Glomerular visceral epithelial cell (primary cell): ENCODE measurements at regions not wholly inside any gene's neighbourhood (a gene's known extent, or its start where the extent isn't known, plus 50 kb on each side); places are given as distances from the start of the nearest gene placed in this dataset.
"Not testable (repeated sequence)": the region's sequence is repeated elsewhere in the genome, so short reads cannot be mapped to it uniquely, and the experiment has no call there.

Experiments used
- DNase-seq: peaks from one replicate; pipeline ENCODE4 v3.0.0-alpha.2; 2016; ENCODE audit errors: extremely low spot score

DNA sequence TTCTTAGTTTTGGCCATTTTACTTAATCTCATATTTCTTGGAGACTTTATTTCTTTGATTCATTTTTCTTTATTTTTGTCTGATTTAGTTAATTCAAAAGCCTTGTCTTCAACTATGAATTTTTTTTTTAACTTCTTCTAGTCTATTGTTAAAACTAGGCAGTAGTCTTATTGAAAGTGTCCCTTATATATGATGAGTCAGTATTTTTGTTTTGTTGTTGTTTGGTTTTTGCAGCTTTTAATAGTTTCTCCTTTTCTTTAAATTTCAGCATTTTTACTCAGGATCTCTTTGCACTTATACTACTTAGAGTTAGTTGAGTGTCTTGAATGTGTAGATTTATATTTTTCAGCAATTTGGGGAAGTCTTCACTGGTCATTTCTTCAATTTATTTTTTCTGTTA lies 758.5 kb upstream of the CDH8 start:
- no peak for DNase-seq

DNA sequence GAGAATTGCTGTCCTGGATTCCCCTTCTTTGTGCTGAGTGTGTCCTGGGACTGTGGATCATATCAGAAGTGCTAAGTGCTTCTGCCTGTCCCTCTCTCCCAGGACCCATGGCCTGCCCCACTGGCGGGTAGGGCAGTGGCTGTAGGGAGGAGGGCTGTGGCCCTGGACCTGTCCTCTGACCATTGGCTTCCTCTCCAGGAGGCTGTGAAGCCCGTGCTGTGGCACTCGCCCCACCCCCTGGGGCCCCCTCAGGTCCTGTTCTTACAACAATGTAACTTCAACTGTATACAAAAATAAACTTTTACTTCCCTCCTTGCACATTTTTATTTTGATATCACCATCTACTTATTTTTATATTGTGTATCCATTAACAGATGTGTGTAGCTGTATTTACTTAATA lies 743.8 kb upstream of the CDH8 start:
- DNase-seq, result not testable (repeated sequence)

DNA sequence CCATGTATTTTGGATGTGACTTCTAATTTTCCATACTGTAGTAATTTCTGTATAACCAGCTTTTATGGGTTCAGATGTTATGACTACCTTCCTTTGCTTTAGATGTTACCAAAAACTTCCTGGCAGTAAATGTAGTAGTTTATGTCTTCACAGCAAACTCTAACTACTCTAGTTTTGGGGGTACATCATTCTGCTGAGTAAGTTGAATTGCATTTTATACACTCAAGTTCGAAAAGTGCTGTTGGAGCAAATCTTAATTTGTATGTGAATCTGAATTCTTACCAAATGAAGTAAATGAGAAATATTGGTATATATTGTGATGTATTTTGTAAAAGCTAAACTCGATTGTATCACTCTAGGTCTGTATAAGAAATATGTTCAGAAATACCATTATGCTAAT lies 728.3 kb upstream of the CDH8 start:
- no peak for DNase-seq

DNA sequence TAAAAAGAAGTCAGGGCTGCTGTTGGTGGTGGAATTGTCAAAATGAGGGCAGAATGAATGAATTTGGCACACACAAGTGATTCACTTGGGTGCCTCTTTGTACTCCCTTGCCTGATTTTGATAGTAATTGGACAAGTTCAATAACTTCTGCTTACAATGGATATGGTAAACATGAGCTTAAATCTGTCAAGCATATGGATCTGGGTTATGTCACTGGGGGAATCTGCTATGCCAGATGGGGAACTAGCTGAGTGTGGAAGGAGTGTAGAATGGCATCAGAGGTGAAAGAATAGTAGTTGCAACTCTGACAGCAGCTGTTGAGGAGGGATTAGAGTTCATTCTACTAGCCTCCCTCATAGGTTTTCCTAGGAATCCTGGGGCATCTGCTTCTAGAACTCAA lies 724.2 kb upstream of the CDH8 start:
- DNase-seq, result no peak

DNA sequence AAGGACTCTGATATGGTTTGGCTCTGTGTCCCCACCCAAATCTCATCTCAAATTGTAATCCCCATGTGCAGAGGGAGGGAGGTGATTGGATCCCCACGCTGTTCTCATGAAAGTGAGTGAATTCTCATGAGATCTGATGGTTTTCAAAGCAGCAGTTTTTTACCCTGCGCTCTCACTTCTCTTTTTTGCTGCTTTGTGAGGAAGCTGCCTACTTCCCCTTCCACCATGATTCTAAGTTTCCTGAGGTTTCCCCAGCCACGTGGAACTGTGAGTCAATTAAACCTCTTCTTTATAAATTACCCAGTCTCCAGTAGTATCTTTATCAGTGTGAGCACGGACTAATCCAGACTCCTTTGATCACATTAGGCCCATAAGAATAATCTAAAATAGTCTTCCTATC lies 719.7 kb upstream of the CDH8 start:
- DNase-seq, result no peak

DNA sequence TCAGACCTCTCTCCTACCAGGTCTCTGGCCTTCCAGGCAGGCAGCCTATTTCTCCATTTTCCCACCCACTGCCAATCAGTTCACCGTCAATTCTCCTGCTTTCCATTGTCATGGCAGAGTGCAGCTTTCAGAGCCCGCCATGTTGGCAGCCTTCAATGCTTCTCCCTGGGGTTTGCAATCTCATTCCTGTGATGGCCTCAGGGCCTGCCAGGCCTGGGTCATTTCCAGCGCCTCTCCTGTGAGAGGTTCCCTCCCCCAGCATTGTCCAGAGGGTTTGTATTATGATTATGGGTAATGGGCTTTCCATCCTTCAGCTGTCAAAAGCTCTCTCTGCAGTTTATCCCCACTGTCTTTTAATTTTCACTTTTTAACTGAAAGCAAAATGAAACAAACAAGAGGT lies 716.6 kb upstream of the CDH8 start:
- no peak for DNase-seq

DNA sequence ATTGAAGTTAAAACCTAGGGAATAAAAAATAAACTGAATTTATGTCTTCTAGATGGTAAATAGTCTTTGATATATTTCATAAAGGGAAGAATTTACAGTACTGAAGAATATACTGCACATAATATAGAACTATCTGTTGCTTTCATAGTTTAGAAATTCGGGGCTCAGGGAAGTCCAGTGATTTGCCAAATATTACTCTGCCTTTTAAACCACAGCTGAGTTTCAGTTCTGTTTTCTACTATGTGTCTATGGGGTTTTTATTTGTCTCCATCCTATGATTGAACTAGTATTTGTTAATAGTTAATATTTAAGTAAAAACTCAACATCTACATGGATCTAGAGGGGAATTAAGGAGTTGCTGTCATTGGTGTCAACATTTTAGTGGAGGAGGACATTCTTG lies 715.0 kb upstream of the CDH8 start:
- DNase-seq, result no peak

DNA sequence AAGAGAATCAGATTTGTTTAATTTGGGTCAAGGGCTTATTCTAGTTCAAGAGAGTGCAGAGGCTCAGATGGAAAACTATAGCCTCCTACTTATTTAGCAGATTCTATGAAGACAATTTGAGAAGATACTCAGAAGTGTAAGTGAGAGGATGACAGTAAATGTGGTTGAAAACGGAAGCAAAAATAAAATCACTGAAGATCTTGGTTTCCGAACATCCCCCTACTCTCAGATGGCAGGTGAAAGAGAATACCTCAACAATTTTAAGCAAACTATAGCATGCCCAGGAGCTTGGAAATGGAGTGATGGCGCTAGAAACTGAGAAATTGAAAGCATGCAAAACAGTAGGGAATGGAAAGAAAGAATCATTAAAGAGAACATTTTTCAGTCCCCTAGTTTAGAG lies 705.5 kb upstream of the CDH8 start:
- no peak for DNase-seq

DNA sequence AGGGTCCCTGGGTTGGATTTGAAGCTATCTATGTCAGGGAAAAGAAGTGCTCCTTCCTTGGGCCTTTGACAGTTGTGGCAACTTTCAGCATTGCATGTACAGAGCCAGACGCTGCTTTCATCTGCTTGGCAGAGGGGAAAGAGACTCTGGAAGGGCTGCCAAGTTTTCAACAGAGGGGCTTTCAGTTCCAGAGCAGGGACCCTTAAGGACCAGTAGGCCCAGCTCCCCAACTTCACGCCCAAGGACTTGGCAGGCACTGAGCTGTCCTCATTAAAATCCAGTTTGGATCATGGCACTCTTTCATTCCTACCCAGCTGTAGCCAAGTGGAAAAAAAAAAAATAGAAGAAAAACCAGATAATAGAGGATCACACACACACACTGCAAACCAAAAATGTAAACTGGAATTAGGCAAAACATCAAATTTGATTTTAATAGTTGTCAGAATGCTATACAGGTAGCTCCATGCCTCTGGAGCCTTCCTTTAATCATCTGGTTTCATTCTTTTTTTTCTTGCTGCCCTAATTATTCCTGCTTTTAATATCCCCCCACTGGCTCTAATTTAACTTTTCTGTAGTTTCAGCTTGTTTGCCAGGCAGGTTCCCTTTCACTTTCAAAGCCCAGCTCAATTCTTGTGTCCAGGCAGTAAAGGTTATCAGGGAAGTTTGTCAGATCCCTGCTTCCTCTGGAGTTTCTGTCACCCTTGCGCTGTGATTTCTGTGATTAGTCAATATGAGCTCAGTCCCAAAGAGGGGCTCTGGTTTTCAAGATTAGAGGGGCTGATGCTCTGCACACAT lies 702.6 kb upstream of the CDH8 start:
- DNase-seq, result no peak

DNA sequence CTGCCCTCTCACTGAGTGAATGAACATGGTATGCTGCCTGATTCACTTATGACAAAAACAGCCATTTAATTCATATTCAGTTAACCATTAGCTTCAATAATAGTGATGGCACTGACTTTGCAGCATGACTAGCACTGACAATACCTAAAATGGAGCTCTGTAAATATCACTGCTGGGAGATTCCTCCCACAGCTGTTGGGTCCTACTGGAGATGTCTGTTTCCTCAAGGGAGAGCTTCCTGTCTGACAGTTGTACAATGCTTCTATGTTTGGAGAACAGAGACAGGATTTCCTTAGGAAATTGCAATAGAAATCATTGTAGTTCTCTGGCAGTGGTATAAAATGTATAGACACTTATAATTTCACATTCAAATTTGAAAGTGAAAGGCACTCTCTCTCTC lies 695.9 kb upstream of the CDH8 start:
- no peak for DNase-seq

DNA sequence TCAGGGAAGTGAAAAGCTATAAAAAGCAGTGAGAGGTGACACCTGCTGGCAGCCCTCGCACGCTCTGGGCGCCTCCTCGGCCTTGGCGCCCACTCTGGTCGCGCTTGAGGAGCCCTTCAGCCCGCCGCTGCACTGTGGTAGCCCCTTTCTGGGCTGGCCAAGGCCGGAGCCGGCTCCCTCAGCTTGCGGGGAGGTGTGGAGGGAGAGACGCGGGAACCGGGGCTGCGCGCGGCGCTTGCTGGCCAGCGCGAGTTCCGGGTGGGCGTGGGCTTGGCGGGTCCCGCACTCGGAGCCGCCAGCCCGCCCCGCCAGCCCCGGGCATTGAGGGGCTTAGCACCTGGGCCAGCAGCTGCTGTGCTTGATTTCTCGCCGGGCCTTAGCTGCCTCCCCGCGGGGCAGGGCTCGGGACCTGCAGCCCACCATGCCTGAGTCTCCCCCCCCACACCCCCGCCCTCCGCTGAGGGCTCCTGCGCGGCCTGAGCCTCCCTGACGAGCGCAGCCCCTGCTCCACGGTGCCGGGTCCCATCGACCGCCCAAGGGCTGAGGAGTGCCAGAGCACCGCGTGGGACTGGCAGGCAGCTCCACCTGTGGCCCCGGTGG lies 688.5 kb upstream of the CDH8 start:
- DNase-seq, result not testable (repeated sequence)

DNA sequence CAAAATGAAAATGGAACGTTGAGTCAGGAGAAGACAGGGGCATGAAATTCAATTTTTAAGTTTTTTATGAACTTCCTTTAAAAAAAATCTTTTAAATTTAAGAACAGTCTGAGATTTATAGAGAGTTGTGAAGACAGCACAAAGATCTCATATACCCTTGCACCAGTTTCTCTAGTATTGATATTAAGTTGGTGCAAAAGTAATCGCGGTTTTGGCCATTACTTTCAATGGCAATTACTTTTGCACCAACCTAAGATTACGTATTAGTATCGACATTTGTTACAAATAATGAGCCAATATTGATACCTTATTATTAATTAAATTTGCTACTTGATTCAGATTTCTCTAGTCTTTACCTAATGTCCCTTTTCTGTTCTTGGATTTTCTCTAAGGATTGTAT lies 684.4 kb upstream of the CDH8 start:
- no peak for DNase-seq

DNA sequence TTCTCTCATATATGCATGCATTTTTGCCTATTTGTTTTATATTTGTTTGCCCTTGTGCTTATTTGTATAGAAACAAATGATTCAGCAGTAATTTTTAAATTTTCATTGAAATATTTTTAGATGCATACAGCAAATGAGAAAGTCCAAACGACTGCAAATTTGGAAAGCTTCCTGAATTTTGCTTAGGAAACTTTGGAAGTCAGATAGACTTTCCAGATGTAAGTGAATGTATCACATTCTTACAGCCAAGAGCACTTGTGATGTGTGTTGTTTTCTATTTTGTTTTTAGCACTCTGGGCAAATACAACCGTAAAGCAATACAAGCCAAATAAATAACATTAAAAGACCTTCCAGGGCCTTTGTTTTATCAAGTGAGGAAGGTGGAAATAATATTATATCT lies 680.8 kb upstream of the CDH8 start:
- no peak for DNase-seq

DNA sequence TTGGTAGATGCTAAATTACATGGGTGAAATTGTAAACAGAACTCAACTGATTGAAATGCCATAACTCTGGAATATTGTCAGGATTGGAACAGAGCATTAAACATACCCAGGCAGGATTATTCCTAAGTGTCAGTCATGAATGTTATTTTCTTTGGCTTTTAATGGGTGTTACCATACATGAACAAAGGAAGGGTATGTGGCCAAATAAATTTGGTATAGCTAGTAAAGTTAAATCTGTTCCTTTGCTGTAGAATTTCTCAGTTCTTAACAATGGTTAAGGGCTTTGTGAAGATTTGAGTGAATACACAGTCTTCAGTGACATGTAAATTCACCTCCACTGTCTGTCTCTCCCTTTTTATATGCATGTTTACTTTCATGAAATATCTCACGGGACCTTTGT lies 679.5 kb upstream of the CDH8 start:
- no peak for DNase-seq

DNA sequence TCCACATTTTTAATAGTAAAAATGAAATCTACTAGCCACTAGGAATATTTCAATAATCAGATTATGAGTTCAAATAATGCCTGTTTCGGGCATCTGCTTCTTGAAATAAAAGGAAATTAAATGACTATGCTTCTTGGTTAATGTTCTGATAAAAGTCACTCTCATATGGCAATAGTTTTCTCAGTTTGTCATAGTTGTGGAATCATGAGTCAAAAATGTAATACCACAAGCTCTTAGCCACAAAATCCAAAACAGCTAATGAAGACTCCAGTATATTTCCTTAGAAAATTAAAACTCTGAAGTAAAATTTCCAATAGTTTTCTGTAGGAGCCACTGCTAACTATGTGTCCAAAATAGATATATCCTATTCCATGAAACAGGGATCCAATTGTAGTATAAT lies 676.3 kb upstream of the CDH8 start:
- DNase-seq, result no peak

DNA sequence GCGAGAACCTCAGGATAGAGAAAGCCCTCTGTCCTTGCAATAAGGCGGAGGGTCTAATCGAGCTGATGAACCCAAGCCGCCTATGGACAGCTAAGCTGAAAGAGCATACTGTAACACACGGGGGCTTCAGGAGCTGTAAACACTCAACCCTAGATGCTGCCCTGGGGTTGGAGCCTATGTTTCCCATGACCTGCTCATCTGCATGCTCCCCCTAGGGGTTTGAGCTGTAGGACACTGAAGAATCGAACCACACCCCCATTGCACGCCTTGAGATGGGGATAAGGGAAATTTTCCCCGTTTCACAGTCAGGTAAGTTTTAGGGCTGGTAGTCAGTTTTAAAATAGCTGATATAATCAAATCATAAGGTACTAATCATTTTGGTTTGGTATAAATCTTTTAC lies 675.6 kb upstream of the CDH8 start:
- no peak for DNase-seq

DNA sequence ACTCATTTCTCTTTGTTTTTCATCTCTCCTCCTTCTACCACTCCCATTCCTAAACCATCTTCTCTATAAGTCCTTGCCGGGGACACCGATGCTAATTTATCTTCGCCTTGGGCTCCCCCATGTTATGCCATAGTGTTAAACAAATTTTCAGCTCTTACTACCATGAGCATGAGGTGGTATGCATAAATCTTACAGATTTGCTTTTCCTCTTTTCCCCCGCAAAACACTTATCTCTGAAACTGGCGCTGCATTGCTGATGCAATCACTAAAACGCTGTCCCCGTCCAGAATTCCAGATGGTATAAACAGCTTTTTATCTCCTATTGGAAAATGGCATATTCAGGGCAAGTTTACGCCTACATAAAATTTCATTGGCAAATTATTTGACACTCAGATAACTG lies 673.6 kb upstream of the CDH8 start:
- no peak for DNase-seq

DNA sequence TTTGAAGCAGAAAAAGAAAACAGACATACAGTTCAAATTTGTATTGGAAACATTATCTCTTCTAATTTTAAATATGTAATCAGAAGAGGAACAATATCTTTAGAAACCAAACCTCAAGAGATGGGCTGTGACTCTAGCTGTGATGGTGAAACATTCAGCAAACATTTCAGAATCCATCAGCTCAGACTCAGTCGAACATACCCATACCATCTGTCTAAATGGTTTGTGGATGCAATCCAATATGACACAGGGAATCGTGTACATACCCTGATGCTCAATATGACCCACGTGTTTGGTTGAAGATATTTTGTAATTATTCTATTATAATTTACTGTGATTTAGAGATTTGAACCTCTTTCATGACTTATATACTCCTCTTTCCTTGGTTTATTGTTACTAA lies 665.2 kb upstream of the CDH8 start:
- no peak for DNase-seq

DNA sequence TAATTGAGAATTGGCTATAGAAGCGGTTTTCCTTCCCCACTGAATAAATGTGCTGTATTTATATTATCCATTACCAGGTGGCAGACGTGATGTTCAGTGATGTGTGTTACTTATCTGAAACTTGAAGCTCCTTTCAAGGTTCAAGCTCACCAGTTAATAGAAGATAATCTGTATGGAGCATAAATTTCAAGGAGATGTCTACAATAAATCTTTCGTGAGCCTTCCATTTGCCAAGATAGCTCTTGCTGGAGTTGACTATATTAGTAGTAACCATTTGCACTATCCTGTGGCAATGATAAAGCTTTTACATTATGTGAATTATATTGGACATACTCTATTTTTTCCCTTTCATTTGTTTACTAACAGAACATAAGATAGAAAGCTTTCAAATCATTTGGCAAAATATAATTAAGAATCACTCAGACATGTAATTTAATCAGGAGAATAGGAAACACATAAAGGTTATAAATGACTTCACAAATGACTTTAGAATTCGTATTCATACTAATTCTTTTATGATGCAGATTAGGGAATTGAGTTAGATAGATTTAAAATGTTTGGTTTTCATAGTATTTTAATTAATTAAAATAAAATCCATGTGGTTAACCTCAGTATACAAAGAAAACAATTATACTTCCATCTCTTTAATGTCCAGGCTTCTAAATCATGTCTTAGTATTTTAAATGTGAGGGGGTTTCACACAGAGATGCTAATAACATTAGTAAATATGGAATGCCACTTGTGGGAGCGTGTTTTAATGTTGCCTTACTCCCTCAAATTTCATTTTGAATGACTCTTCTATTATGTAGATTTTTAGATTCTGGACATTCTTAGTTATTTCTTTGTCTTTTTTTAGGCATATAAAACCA lies 664.4 kb upstream of the CDH8 start:
- no peak for DNase-seq

DNA sequence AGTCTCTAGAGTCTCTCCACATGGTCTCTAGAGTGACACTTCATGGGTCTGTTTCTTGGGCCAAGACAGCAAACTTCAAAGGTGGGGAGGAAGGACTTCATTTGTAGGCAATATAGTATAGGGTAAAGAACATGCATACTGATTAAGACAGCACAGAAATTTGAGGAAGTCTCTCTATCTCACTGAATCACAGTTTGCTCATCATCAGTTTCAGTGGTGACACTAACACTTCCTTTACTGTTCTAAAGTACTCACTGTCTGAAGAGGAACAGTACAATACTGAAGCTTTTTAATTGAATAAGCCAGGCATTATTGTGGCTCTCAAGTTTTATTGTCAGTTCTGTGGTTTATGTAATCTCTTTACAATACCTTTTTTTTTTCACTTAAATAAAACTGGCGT lies 656.4 kb upstream of the CDH8 start:
- no peak for DNase-seq

DNA sequence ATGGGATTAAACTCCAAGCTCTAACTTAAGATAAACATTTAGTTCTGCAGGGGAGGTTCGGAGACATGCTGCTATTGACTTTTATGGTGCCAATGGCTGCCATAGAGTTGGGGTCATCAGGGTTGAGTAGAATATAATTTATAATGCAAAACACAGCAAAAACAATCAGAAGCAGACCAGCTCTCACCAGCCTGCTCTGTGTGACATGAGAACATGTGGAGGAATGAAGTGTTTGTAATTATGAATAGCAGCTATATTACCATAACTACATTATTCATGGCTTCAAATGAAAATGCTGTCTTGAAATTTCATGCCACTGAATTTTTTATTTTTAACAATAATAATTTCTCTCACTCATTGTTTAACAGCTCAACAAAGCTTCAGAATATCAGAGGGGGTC lies 645.6 kb upstream of the CDH8 start:
- no peak for DNase-seq

DNA sequence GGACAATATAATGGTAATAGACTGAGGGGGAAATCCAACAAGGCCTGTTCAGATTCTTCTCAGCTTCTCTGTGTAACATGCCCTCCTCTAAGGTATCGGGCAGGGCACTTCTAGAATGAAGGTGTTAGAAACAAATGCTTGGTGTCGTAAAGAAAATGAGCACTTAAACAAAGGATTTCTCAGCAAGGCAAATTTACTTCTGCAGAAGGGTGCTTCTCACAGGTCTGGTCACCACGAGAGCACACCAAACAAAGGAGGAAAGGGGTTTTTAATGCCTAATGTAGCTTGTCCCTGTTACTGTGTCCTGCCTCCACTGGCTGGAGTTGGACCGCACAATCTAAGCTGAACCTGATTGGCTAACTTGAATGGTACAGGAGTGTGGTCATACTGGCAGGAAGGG lies 642.6 kb upstream of the CDH8 start:
- no peak for DNase-seq

DNA sequence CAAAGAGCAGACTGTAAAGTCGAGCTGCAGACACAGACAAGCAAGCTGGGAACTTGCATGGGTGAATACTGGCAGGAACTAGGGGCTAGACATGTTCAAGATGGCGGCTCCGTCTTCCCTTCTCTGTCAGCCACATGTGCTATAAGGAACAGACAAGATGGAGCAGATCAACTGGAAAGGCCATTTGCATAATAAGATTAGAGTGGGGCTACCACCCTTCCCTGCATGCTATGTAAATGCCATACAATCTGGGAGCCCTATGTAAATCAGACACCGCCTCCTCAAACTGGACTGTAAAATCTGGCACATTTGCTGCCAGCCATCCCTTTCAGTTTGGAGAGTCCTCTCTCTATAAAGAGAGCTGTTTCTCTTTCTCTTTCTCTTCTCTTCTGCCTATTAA lies 640.1 kb upstream of the CDH8 start:
- no peak for DNase-seq
